Mesothelial cell of epicardium (in vitro differentiated cells): ENCODE measurements at regions not wholly inside any gene's neighbourhood (a gene's known extent, or its start where the extent isn't known, plus 50 kb on each side); places are given as distances from the start of the nearest gene placed in this dataset.

ENCODE experiments used
- DNase-seq, 2 experiments: peaks; one replicate each; pipeline ENCODE4 v3.0.0; 2021; ENCODE audit warnings: low spot score in 2 of 2; ENCODE audit not compliant: unreplicated experiment in 2 of 2
- H3K27ac Mint-ChIP-seq: 2 replicates; pipeline ENCODE4 v1.8.0; 2021; ENCODE audit warnings: mixed read lengths
- H3K27me3 Mint-ChIP-seq: 2 replicates; pipeline ENCODE4 v1.8.0; 2021; ENCODE audit warnings: low read depth, mixed read lengths
- H3K36me3 Mint-ChIP-seq: 2 replicates; pipeline ENCODE4 v1.8.0; 2021; ENCODE audit warnings: mixed read lengths
- H3K4me1 Mint-ChIP-seq: 2 replicates; pipeline ENCODE4 v1.8.0; 2021; ENCODE audit warnings: mixed read lengths
- H3K4me3 Mint-ChIP-seq: 2 replicates; pipeline ENCODE4 v1.8.0; 2021; ENCODE audit warnings: mild to moderate bottlenecking, moderate library complexity, mixed read lengths
- H3K9me3 Mint-ChIP-seq: 2 replicates; pipeline ENCODE4 v1.8.0; 2021; ENCODE audit warnings: mixed read lengths
- CTCF ChIP-seq: fragments of 200-600 bp; sonication (generic); IDR thresholded peaks from one replicate; pipeline ENCODE4 v1.5.0; 2021; ENCODE audit warnings: antibody characterized with exemption; ENCODE audit not compliant: unreplicated experiment

GRCh38 chr13:111029957-111030609 lies 85.0 kb upstream of the ARHGEF7 start:
- Mint-ChIP-seq H3K27me3 (peaks cover 32% of the 10 kb centered on the region), H3K36me3 (no peaks in the 10 kb centered on the region), H3K4me1 (peaks cover 4% of the 10 kb centered on the region), H3K4me3 (no peak overlapping the region), H3K27ac (no peak overlapping the region), H3K9me3 (no peaks in the 10 kb centered on the region)
- no peak for TF ChIP-seq CTCF
- DNase-seq, result no peak

GRCh38 chr13:111027458-111028439 lies 87.4 kb upstream of the ARHGEF7 start:
- no peak for TF ChIP-seq CTCF
- no peak for DNase-seq
- Mint-ChIP-seq H3K27ac (no peak overlapping the region), H3K9me3 (no peaks in the 10 kb centered on the region), H3K27me3 (peaks cover 22% of the 10 kb centered on the region), H3K36me3 (no peaks in the 10 kb centered on the region), H3K4me1 (peaks cover 4% of the 10 kb centered on the region), H3K4me3 (no peak overlapping the region)

GRCh38 chr13:111025310-111025709 lies 89.8 kb upstream of the ARHGEF7 start:
- TF ChIP-seq CTCF, result no peak
- H3K27me3 Mint-ChIP-seq, result peaks cover 16% of the 10 kb centered on the region
- H3K4me1 Mint-ChIP-seq, result peaks cover 4% of the 10 kb centered on the region
- H3K36me3 Mint-ChIP-seq, result no peaks in the 10 kb centered on the region
- H3K27ac Mint-ChIP-seq, result no peak overlapping the region
- no peak for DNase-seq
- H3K9me3 Mint-ChIP-seq, result peaks cover 14% of the 10 kb centered on the region
- H3K4me3 Mint-ChIP-seq, result no peak overlapping the region

- no peaks in the 10 kb centered on the region for H3K36me3 Mint-ChIP-seq
- H3K9me3 Mint-ChIP-seq, result peaks cover 14% of the 10 kb centered on the region
- H3K27me3 Mint-ChIP-seq, result no peaks in the 10 kb centered on the region
- H3K4me3 Mint-ChIP-seq, result no peak overlapping the region
- no peak for DNase-seq
- H3K27ac Mint-ChIP-seq, result no peak overlapping the region
- no peak for TF ChIP-seq CTCF
- H3K4me1 Mint-ChIP-seq, result peaks cover 2% of the 10 kb centered on the region
Observed at GRCh38 chr13:111022886-111023285, 92.2 kb upstream of the ARHGEF7 start.

- no peaks in the 10 kb centered on the region for H3K27me3 Mint-ChIP-seq
Observed at GRCh38 chr13:111022241-111022640, 92.9 kb upstream of the ARHGEF7 start.

More at GRCh38 chr13:111022241-111022640, 92.9 kb upstream of the ARHGEF7 start:
- no peak for DNase-seq
- Mint-ChIP-seq H3K4me3 (no peak overlapping the region), H3K4me1 (no peaks in the 10 kb centered on the region), H3K9me3 (peaks cover 14% of the 10 kb centered on the region), H3K27ac (no peak overlapping the region), H3K36me3 (no peaks in the 10 kb centered on the region)
- TF ChIP-seq CTCF, result no peak
